Upper lobe of left lung (tissue), 6 donors: ENCODE measurements at regions not wholly inside any gene's neighbourhood (a gene's known extent, or its start where the extent isn't known, plus 50 kb on each side); places are given as distances from the start of the nearest gene placed in this dataset.

ENCODE experiments used
- ATAC-seq, 2 donors: fragments of 200-7000 bp; cut with Tn5 transposase; one replicate each; pipeline ENCODE4 v1.9.1; 2022; ENCODE audit warnings: mild to moderate bottlenecking in 2 of 2, moderate library complexity in 2 of 2; ENCODE audit not compliant: low FRiP score in 2 of 2
- DNase-seq, 2 donors: peaks; one replicate each; pipeline ENCODE4 v3.0.0-alpha.2; 2019 to 2020
- H3K27ac ChIP-seq, 4 donors: fragments of 200-600 bp; sonication (generic); one replicate each; pipeline ENCODE4 v1.5.1; 2016 to 2019
- H3K27me3 ChIP-seq, 4 donors: fragments of 200-600 bp; sonication (generic); one replicate each; pipeline ENCODE4 v1.5.1; 2017 to 2019
- H3K36me3 ChIP-seq, 4 donors: fragments of 200-600 bp; sonication (generic); one replicate each; pipeline ENCODE4 v1.5.1; 2016 to 2019
- H3K4me1 ChIP-seq, 4 donors: fragments of 200-600 bp; sonication (generic); one replicate each; pipeline ENCODE4 v1.5.1; 2018 to 2019
- H3K4me3 ChIP-seq, 4 donors: fragments of 200-600 bp; sonication (generic); one replicate each; pipeline ENCODE4 v1.5.1; 2017 to 2019; ENCODE audit warnings: mild to moderate bottlenecking in 2 of 4, moderate library complexity in 1 of 4
- H3K9me3 ChIP-seq, 4 donors: fragments of 200-600 bp; sonication (generic); one replicate each; pipeline ENCODE4 v1.5.1; 2018 to 2019
- CTCF ChIP-seq, 6 experiments: fragments of 450-650 bp in 4 of 6; fragments of 200-600 bp in 2 of 6; sonication (generic) in 2 of 6; IDR thresholded peaks; one replicate each; pipeline ENCODE4 v1.5.1; 2016 to 2019; ENCODE audit warnings: antibody characterized with exemption in 6 of 6
- EP300 ChIP-seq, 4 donors: sonication (generic); formaldehyde crosslinking; IDR thresholded peaks; one replicate each; pipeline ENCODE4 v1.5.1; 2017; ENCODE audit warnings: antibody characterized with exemption in 4 of 4, control low read depth in 2 of 4
- POLR2A ChIP-seq, 4 donors: fragments of 450-650 bp; IDR thresholded peaks; one replicate each; pipeline ENCODE4 v1.5.1; 2016 to 2017; ENCODE audit warnings: antibody characterized with exemption in 4 of 4, mild to moderate bottlenecking in 2 of 4
- POLR2AphosphoS5 ChIP-seq, 2 donors: sonication (generic); formaldehyde crosslinking; IDR thresholded peaks; one replicate each; pipeline ENCODE4 v1.5.1; 2017; ENCODE audit warnings: antibody characterized with exemption in 2 of 2
- WGBS, 2 donors: methylation state at CpG; one replicate each; pipeline ENCODE4 v1.1.5; 2017 to 2018; 5-methylcytosine and 5-hydroxymethylcytosine counted together
- donor health status: DM: no; HTN: no; CAD: no; lungs with moderate emphysema.
- donor health status: DM: no; HTN: yes; CAD: no; lungs with severe emphysema.

GRCh38 chr2:128519517-128520215 is 201.0 kb upstream of the HS6ST1 start:
- DNase-seq (no peak), ATAC-seq (no peak)
- Histone ChIP-seq H3K27ac (no peak overlapping the region), H3K27me3 (no peaks in the 10 kb centered on the region), H3K9me3 (no peaks in the 10 kb centered on the region), H3K4me3 (no peak overlapping the region), H3K4me1 (no peaks in the 10 kb centered on the region), H3K36me3 (no peaks in the 10 kb centered on the region)
- TF ChIP-seq POLR2AphosphoS5 (IDR thresholded peaks at IDR 0.05) (no peak), EP300 (IDR thresholded peaks at IDR 0.05) (no peak), CTCF (IDR thresholded peaks at IDR 0.05) (no peak)
- 87 to 93% methylated on average over 5 to 6 of the region's 6 CpGs for WGBS, 2 donors

GRCh38 chr2:128520340-128520739 is 201.7 kb upstream of the HS6ST1 start:
- Histone ChIP-seq H3K4me1 (no peaks in the 10 kb centered on the region), H3K36me3 (no peaks in the 10 kb centered on the region), H3K27me3 (no peaks in the 10 kb centered on the region), H3K27ac (no peak overlapping the region), H3K9me3 (no peaks in the 10 kb centered on the region), H3K4me3 (no peak overlapping the region)
- no peak for TF ChIP-seq POLR2A (IDR thresholded peaks at IDR 0.05)
- no peak for TF ChIP-seq POLR2AphosphoS5 (IDR thresholded peaks at IDR 0.05)
- no peak for TF ChIP-seq EP300 (IDR thresholded peaks at IDR 0.05)
- no peak for TF ChIP-seq CTCF (IDR thresholded peaks at IDR 0.05)
- ATAC-seq (peak in 1 of 2 donors; percentile 24), DNase-seq (peak in 1 of 2 donors; percentile 32)
- WGBS, 2 donors = 80 to 83% methylated on average over 2 to 4 of the region's 4 CpGs

DNA sequence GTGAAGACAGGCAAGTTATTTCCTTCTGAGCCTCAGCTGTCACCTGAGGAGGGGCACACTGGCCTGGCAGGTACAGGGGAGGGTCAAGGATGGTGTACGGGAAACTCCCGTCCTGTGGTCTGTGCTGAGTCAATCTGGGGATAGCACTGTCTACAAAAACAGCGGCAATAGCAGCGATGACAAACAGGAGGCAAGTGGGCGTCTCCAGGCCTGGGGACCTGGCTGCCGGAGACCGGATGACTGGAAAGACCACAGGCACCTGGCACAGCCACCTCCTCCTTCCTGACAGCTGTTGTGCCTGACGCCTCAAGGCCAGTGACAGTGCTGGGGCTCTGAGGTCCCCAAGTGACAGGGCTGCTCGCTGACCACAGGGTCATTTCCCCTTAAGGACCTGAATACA is 202.1 kb upstream of the HS6ST1 start:
- no peak for DNase-seq
- WGBS, 2 donors = 69 to 74% methylated on average over 5 to 7 of the region's 9 CpGs
- H3K4me1 ChIP-seq = no peaks in the 10 kb centered on the region
- H3K27me3 ChIP-seq = no peaks in the 10 kb centered on the region
- no peaks in the 10 kb centered on the region for H3K9me3 ChIP-seq
- no peaks in the 10 kb centered on the region for H3K36me3 ChIP-seq
- no peak overlapping the region for H3K27ac ChIP-seq
- TF ChIP-seq POLR2A (IDR thresholded peaks at IDR 0.05) (no peak), EP300 (IDR thresholded peaks at IDR 0.05) (no peak), POLR2AphosphoS5 (IDR thresholded peaks at IDR 0.05) (no peak), CTCF (IDR thresholded peaks at IDR 0.05) (no peak)
- H3K4me3 ChIP-seq = no peak overlapping the region
- ATAC-seq = no peak

- no peak overlapping the region for H3K4me3 ChIP-seq
- ATAC-seq (no peak), DNase-seq (no peak)
- 96 to 100% methylated on average over 1 to 4 of the region's 4 CpGs for WGBS, 2 donors
- no peaks in the 10 kb centered on the region for H3K36me3 ChIP-seq
- TF ChIP-seq CTCF (IDR thresholded peaks at IDR 0.05) (no peak), POLR2AphosphoS5 (IDR thresholded peaks at IDR 0.05) (no peak), POLR2A (IDR thresholded peaks at IDR 0.05) (no peak), EP300 (IDR thresholded peaks at IDR 0.05) (no peak)
- H3K27ac ChIP-seq = no peak overlapping the region
- no peaks in the 10 kb centered on the region for H3K27me3 ChIP-seq
- no peaks in the 10 kb centered on the region for H3K4me1 ChIP-seq
- no peaks in the 10 kb centered on the region for H3K9me3 ChIP-seq
Measured at GRCh38 chr2:128521482-128521881, 202.8 kb upstream of the HS6ST1 start.

GRCh38 chr2:128522829-128523228 is 204.2 kb upstream of the HS6ST1 start:
- Histone ChIP-seq H3K27me3 (no peaks in the 10 kb centered on the region), H3K9me3 (no peaks in the 10 kb centered on the region), H3K27ac (no peak overlapping the region), H3K36me3 (no peaks in the 10 kb centered on the region), H3K4me3 (no peak overlapping the region), H3K4me1 (no peaks in the 10 kb centered on the region)
- DNase-seq (no peak), ATAC-seq (no peak)
- WGBS, 2 donors = 80 to 84% methylated on average over 7 of the region's 7 CpGs
- TF ChIP-seq EP300 (IDR thresholded peaks at IDR 0.05) = no peak
- no peak for TF ChIP-seq POLR2A (IDR thresholded peaks at IDR 0.05)
- no peak for TF ChIP-seq CTCF (IDR thresholded peaks at IDR 0.05)
- no peak for TF ChIP-seq POLR2AphosphoS5 (IDR thresholded peaks at IDR 0.05)
